Fibroblast of skin of abdomen (primary cell): ENCODE measurements at regions not wholly inside any gene's neighbourhood (a gene's known extent, or its start where the extent isn't known, plus 50 kb on each side); places are given as distances from the start of the nearest gene placed in this dataset.

ENCODE experiments used
- DNase-seq: peaks from one replicate; pipeline ENCODE4 v3.0.0-alpha.2; 2013

DNA sequence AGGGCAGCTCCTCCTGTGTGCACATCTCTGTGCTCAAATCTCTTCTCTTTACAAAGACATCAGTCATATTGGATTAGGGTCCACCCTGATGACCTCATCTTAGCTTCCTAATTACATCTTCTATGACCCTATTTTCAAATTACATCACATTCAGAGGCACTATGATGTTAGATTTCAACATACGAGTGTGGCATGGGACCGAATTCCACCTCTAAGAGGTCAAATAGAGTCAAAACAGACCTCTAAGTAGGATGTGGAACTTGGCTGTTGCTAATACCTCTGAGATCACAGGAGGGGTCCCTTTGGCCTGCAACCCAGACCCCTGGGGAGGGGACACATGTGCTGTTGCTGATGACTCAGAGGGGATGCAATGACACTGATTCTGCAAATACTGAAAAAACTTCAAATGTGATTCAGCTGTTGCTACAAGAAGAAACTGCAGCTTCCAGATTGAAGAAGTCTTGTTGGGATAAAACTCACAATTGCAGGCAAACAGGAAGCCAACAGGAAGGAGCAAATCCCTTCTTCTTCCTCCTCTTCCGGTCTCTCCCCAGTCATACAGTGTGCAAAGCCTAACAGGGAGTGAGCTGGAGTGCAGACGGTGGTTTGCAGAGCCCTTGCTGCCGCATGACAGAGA lies 216.2 kb downstream of the MYLK4 start:
- no peak for DNase-seq

DNA sequence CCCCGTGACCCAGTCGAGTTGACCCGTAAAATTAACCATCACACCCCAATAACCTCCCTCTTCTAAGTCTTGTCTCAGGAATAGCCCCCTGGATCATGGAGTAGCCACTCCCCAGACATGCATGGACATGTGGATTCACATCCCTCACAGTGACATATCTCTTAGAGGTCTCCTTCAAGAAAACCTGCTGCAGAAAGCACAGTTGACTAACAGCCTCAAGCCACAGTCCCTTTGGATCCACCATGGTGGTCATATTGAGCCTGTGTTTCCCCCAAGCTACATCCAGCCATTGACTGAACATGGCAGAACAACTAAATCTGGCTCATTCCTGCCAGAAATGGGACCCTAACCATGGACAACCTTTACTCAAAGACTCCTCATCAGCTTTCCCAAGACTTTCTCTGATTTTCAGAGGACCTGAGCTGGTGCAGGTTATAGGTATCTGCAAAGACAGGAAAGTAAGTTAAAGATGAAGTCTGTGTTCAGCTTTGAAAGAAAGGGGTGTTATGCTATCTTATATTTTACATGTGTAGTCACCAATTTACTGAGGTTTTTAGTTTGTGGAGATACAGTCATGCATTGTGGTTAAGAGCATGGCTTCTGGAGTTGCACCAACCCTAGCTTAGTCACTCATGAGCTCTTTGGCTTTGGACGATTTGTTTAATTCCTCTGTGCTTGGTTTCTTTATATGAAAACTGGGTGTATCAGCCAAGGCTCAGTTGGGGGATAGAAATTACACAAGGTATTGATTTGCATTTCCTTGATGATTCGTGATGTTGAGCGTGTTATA lies 219.1 kb downstream of the MYLK4 start:
- peak; percentile 93 for DNase-seq

DNA sequence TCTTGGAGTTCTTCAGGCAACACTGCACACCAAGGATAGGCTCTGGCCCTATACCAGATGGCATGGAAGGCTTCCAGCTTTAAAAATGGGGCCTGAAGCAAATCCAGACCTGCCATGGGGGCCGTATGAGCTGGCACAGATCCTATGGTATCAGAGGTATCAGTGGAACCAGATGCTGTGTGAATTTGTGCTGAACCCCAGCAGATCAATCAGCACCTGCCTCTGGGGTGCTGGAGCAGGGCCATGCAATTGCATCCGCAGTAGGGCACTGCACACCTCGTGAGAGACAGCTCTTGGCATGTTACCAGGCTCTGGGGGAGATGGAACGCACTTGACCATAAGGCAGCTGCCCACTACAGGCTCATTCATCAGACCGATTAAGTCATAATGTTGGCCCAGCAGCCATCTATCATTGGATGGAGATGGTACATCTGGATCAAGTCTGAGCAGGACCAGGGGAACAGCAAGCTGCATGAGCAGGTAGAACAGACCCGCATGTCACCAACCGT lies 221.5 kb downstream of the MYLK4 start:
- no peak for DNase-seq

DNA sequence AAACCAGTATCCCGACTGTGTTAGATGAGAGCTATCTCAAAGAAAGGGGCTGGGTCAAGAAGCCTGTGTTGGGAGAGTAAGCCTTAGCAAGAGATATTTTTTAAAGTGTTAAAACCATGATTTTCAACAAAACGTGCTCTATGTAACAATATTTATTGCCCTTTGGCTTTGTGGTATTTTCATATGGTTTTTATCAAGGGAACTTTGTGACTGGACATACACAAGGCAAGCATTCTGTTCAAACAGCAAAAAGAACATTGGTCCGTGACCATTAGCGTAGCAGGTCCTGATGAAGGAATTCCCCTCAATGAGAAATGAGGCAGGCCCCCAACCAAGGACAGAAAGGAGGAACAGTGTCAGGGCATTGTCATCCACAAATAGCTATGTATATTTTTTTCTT lies 222.6 kb downstream of the MYLK4 start:
- no peak for DNase-seq

DNA sequence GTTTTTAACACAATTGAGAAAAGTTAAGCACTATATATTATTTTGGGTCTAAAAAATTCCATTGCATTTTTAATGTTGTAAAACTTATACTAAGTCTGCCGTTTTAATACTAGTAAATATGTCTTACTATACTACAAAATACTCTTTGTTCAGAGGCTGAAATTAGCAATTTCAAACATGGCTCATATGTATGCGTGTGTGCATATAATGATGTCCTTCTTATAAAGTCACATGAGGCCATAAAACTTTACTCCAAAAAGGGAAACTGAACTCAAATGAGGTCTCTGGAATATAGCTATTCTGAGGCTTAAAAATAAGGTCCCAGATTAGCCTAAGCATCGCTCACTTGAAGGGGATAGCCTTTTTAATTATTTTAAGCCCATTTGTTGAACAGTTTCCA lies 224.0 kb downstream of the MYLK4 start:
- no peak for DNase-seq

DNA sequence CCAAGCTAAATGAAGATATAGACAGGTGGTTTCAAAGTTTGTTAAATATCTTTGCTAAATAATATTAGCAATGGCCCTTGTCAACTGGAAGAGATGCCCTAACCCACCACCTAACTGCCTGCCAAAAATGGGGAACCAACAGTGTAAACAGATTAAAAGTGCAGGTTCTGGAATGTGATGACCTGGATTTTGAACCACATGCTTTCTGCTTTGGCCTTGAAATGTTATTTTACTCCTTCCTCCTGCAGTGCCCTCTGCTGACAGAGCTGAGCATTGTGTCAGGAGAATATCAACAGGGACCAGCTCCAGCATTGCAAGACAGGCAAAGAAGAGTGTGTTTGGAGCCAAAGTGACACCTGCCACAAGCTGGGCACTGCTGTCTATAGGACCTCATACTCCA lies 226.6 kb downstream of the MYLK4 start:
- DNase-seq = no peak

DNA sequence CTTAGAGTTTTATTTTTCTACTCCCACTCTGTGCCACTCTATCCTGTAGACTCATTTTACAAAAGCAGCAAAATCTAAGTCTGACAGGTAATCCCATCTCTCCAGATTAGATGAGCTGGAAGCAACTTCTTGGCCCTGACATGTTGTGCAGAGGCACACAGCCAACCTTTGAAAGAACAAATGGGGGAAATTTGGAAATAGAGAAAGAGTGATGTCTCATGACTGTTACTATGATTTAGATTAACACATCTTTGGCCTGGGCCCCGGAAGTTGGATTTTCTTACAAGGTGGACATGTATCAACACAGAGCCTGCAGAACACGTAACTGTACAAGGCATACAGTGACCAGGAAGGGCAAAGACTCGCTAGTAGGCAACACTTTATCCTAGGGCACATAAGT lies 227.7 kb downstream of the MYLK4 start:
- DNase-seq = no peak

DNA sequence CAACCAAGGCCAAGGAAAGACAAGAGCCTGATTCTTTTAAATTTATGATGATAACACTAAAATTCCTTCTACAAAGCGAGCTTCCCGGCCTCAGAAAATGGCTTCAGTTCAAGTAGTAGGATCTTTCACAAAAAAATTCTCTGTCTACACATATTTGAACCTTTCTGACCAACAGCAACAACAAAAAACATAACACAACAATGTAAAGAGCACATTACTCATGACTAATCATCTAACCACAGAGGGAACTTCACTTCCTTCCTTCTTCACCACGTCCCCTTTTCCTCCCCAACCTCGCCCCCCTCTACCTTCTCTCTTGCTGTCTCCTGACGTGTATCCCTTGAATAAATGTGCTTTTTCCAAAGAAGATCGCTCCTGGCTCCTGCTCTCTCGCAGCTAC lies 228.2 kb downstream of the MYLK4 start:
- peak; percentile 68 for DNase-seq

DNA sequence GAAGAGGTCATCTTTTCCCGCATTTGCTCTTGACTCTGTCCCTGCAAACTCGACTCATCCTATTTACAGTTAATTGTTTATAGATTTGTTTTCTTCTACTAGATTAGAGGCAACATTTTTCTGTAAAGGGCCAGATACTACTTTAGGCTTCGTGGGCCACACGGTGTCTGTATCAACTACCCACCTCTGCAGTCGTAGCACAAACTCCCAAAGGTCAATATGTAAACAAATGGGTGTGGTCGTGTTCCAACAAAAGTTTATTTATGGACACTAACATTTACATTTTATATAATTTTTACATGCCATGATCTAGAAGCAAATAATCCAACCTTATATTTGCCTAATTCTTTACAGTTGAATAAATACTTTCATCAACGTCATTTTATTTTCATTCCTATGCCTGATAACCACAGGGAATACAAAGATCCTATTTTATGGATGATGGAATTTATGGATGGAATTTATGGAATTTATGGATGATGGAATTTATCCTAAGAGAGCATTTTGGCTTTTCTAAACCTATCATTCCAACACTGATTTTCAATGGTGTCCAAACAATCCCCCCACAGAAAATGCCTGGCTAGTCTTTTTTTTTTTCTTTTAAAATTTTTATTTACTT lies 232.8 kb downstream of the MYLK4 start:
- DNase-seq = no peak

DNA sequence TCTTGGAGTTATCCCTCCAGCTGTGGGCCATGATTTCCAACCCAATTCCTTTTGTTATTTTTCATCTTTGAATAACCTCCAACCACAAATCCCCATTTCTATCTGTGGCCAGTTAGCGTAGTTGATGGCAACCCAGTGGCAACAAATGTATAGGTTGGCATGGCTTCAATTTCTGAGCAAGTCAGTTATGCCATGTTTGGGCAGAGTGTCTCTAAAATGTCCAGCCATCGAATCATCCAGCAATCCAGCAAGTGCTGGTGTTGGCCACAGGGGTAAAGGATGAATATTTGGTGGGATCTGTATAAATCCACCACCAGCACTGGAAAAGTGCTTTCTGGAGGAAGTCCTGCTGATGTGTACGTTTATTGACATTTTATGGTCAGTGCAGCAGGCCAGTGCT lies 233.3 kb downstream of the MYLK4 start:
- DNase-seq = no peak

DNA sequence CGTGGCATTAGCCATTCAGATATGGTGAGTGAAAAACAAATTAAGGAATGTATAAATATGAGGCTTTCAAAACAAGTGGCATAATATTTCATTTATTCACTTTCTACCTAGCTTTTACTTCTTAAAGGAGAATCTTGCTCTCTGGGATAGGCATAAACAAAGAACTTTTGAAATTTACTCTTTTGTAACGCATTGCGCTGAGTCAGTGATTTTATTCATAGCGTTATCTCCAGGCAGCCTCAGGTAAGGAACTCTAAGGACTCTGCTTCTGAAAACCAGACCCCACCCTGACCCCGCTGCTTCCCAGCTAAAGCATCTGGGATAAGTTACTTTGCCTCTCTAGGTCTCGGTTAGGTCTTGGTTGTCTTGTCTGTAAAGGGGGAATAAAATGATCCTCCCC lies 234.7 kb downstream of the MYLK4 start:
- no peak for DNase-seq

DNA sequence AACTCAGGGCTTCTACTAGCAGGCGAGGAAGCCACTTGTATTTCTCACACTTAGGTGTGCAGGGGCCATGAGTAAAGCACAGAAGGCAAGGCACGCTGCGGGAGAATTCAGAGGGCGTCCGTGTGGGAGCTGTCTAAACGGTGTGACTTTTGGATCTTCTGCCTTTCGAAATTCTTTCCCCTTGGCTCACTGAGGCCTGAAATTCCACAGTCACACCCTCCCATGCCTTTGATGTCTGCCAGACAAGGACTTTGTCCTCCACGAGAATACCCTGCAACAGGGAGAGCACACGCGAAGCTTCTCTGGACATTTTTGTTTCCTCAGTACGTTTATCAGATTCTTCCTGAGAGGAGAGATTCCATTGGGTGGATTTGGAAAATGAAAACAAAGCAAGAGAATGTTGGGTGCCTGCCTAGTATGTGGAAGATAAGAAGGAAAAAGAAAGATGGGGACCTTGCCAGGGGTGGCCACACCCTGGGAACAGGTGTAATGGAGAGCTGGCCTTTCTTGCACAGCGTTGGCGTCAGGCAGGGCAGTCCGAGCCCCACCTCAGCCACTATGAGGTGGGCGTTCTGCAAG lies 235.7 kb downstream of the MYLK4 start:
- no peak for DNase-seq

DNA sequence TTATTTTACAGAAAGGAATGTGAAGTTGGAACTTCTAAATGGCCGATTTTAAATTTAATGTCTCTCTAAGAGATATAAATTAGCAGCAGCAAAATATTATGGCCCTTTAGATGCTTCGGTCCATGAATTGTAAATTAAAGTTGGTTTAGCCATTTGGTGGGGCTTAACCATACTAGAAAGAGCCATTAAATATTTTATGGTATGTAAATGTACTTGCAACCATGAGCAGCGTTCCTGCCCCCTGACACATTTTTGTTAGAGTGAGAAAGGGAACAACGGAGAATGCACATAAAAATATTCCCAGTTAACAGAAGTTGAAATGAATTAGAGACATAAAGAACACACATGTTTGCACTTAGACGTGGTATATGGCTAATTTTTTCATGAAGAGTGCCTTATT lies 237.9 kb downstream of the MYLK4 start:
- DNase-seq = no peak

DNA sequence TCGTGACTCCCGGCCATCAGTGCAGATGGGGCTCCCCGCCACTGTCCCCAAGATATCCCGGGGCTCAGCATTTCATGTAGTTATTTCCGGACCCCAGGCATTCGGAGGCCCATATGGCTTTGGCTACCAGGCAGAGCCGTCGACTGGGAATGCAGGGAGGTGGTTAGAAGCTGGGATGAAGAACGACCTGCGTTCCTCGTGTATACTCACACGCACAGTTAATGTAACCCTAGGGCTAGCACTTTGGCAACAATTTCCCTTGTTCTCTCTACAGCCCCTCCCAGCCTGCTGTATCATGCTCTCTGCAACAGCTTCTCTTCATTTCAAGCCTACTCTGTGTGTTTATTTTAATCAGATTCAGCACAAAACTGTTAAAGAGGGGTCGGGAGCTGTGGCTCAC lies 240.4 kb downstream of the MYLK4 start:
- DNase-seq = no peak

DNA sequence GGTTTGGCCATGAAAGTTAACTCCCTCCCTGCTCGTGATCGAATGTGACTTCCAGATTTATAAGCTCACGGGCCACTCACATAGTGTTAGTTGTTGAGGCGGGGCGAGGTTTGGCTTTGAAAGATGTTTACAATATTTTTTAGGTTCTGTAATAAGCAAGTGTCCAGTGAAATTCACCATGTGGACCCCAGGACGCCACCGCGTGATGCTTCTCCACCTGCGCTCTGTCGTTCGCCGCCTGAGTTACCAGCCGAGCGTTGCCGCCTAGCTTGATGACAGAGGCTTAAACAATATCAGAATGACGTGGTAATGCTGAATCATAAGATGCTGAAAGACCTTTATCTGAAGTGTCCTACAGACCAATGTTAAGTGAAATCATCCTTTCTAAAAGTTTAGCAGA lies 241.0 kb downstream of the MYLK4 start:
- DNase-seq = no peak

DNA sequence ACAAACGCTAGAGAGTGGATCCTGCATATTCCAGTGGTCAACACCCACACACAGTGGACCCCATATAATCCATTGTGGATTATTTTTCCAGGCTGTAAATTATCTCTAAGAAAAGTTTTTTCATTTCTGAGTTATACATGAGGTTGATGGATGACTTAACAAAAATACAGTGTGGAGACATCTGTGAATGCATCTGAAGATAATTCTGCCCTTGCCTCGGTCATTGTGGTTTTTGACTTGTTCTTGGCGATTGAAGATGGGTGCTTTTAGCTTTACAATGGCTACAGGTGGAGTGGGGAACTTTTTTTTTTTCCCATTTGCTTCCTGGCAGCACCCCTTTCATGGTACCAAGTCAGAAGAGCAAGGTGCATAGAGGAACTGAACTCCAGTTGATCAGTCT lies 242.7 kb downstream of the MYLK4 start:
- no peak for DNase-seq

DNA sequence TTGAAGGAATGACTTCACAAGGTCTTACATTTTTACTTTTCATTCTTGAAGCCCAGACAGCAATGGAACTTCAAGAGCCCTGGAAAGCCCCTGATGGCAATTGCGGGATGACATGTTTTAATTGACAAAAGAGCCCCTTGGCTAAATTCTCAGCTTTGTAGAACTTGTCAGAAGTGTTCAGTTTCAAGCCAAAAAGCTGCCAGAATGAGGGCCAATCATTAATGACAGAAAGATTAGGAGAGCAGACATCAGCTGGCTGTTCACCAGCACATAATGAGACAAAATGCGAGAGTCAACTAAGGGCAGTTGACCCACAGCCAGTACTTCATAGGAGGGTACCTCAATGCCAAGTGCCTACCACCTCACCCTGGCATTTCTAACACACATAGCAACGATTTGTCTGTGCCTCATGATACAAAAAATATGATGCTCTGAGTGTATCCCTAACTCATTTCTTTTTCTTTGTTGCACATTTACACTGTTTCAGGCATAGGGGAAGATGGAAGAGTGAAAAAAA lies 243.1 kb downstream of the MYLK4 start:
- DNase-seq = no peak

DNA sequence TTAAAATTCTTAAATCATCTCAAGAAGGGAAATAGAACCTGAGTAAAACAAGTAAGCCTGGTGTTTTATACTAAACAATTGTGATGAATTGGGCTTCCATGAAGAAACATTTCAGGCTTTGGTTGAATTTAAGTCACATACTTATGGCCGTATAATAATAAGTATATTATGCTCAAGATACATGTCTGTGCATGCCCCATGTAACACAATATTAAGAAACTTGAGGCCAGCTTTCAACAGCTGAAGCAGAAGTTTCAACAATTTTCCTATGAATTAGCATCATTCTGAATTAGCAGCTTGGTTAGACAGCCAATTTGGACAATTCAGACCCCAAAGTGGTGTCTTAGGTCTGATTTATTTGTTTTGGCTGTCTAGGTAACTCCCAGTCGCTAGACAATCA lies 243.7 kb downstream of the MYLK4 start:
- no peak for DNase-seq

DNA sequence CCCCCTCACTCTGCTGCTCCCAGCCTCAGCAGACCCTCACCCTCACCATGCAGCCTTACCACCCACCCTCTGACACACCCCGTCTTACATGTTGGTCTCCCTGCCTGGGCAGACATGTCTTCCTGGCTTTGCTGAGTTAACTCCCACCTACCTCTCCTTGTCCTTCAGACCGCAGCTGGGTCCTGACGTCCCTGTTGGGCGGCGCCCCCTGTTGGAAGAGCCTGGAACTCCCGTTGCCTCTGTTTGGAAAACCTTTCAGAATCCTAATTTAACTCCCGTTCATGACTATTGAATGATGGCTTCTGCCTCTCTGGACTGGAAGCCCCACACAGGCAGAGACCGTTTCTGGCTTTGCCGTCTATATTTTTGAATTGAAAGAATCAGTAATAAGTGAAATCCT lies 245.1 kb downstream of the MYLK4 start:
- DNase-seq = no peak

DNA sequence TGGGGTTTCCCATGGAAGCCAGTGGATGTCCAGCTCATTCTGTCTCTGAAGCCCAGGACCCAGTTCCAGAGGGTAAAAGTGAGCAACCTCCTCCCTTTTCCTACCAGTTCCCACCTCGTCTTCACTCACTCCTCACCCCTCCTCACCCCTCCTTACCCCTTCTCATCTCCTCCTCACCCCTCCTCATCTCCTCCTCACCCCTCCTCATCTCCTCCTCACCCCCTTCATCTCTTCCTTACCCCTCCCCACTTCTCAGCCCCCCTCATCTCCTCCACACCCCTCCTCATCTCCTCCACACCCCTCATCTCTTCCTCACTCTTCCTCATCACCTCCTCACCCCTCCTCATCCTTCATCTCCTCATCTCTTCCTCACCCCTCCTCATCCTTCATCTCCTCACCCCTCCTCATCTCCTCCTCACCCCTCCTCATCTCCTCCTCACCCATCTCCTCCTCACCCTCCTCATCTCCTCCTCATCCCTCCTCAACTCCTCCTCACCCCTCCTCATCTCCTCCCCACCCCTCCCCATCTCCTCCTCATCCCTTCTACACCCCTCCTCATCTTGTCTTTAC lies 246.1 kb downstream of the MYLK4 start:
- DNase-seq = no peak

DNA sequence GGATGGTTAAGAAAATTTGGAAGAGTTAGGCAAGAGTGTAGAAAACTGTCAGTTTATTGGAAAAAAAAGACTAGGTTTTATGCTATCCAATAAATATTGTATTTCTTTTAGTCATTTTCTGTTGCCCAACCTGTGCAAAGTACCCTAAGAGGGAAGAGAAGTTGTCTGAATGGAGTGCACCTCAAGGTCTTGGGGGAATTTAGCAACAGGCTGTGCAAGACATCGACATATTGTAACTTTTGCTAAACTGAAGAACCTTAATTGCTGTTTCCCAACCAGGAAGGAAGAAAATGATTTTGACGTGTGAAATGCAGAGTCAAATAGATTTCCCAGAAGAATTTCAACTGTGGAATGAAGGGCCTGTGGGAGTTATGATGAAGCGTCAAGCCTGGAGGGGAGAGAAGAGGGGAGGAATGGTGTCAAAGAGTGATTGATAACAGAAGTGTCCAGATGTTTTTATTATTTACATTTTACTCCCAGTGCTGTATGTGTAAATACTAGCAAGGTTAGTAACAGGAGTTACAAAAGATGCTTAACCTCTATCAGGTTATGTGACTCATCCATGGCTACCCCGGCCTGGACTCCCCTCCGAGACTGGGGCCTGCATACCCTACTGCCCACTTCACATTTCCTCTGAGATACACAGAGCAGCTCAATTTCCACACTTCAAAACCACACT lies 246.8 kb downstream of the MYLK4 start:
- DNase-seq = peak; percentile 58

DNA sequence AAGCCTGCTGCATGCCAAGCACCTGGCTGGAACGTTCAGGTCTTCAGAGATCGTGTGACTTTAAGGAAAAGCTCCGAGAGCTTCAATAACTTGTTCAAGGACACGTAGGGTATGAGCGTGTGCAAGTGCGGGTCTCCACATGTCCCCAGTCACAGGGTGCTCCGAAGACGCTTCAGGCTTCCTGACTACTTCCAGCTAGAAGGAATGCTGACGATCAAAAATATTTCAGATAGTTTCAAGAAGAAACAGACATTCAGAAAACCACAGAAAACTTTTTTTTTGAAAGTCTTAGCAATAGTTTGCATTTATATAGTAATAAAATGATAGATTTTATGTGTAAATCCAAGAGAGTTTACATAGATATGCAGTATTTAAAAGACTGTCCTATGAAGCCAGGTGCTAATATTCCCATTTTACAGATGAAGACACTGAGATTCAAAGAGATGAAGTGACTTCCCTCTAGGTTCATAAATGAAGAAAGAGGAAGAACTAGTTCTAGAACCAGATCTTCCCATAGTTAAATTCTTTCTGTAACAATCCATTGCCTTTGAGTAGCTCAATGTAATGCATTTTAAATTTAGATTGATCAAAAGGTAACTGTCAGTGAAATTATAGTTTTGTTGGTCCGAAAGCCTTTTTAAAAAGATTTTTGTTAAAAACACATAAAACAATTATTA lies 247.6 kb downstream of the MYLK4 start:
- DNase-seq = peak; percentile 18
